SK-N-MC (cell line): ENCODE measurements at regions not wholly inside any gene's neighbourhood (a gene's known extent, or its start where the extent isn't known, plus 50 kb on each side); places are given as distances from the start of the nearest gene placed in this dataset.

Source experiments
- EZH2 ChIP-seq: fragments of 200-600 bp; sonication (generic); IDR thresholded peaks from one replicate; pipeline ENCODE4 v1.6.1; 2017; ENCODE audit warnings: antibody characterized with exemption
- POLR2AphosphoS5 ChIP-seq: IDR thresholded peaks from 2 replicates; pipeline ENCODE4 v1.6.1; 2012; ENCODE audit warnings: mild to moderate bottlenecking, low read depth, low read length, borderline replicate concordance

DNA sequence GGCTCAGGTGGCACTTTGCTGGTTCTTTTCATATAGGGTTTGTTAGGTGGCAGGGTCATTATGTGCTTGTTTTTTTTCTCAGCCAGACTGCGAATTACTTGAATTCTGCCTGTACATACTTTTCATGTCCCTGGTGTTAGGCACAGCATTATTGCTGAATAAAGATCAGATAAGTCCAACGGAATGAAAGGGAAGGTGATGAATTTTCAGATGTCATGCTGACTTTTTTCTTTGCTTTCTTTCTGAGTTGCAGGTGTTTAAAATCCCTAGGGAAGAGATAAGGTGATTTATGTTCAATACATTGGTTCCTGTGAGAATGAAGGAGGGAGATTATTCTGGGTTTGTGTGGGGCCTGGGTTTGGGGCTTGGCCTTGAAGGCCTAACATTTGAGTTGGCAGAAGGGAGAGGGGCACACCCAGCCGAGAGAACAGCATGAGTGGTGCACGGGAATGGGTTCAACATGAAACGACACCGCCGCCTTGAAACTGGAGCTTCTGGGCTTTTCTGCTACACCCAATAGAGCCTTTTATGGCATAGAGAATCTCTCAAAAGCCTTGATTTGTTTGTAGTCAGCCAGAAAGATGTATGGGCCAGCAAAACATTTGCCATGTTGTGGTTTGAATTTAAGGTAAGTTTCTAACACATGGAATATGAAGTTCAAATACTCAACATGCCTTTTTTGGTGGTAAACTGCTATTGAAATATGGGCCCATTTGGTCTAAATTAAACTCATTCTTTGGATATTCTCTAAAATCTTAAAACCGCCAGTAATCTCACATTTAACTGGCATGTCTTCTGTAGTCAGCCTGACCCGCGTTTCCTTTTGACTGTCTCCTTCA lies 477.0 kb downstream of the PCNX1 start:
- TF ChIP-seq POLR2AphosphoS5: no peak
- TF ChIP-seq EZH2: no peak
